Uterus (tissue), 2 donors: ENCODE measurements at regions not wholly inside any gene's neighbourhood (a gene's known extent, or its start where the extent isn't known, plus 50 kb on each side); places are given as distances from the start of the nearest gene placed in this dataset.

Experiments used
- POLR2A ChIP-seq, 2 donors: fragments of 450-650 bp; IDR thresholded peaks; one replicate each; pipeline ENCODE4 v1.6.1; 2016; ENCODE audit warnings: antibody characterized with exemption in 2 of 2, mild to moderate bottlenecking in 1 of 2, moderate library complexity in 1 of 2
- TF ChIP-seq, protein P1 (sequence below), 4 experiments: fragments of 200-600 bp in 2 of 4; fragments of 450-650 bp in 2 of 4; sonication (generic) in 2 of 4; IDR thresholded peaks; one replicate each; pipeline ENCODE4 v1.5.1; 2016 to 2019; ENCODE audit warnings: antibody characterized with exemption in 4 of 4, mild to moderate bottlenecking in 2 of 4, moderate library complexity in 1 of 4

DNA sequence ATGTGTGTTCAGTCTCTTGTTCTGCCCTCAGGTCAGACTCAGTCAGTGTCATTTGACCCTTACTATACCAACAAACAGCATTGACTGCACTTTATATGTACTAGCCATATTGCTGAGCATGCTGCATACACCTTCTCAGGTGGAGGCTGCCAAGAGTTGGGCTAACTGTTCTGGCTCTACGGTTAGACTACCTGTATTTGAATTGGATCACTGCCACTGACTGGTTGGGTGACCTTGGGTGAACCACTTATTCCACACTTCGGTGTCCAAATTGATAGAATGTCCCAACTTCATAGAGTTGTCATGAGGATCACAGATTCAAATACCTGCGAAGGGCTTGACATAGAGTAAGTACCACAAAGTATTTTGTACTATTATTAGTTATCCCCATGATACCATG lies 91.2 kb upstream of the GPR50 start:
- TF ChIP-seq, protein P1, sequence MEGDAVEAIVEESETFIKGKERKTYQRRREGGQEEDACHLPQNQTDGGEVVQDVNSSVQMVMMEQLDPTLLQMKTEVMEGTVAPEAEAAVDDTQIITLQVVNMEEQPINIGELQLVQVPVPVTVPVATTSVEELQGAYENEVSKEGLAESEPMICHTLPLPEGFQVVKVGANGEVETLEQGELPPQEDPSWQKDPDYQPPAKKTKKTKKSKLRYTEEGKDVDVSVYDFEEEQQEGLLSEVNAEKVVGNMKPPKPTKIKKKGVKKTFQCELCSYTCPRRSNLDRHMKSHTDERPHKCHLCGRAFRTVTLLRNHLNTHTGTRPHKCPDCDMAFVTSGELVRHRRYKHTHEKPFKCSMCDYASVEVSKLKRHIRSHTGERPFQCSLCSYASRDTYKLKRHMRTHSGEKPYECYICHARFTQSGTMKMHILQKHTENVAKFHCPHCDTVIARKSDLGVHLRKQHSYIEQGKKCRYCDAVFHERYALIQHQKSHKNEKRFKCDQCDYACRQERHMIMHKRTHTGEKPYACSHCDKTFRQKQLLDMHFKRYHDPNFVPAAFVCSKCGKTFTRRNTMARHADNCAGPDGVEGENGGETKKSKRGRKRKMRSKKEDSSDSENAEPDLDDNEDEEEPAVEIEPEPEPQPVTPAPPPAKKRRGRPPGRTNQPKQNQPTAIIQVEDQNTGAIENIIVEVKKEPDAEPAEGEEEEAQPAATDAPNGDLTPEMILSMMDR (IDR thresholded peaks at IDR 0.05) = no peak
- TF ChIP-seq POLR2A (IDR thresholded peaks at IDR 0.05) = no peak
